ENCODE measurements at regions not wholly inside any gene's neighbourhood (a gene's known extent, or its start where the extent isn't known, plus 50 kb on each side); places are given as distances from the start of the nearest gene placed in this dataset.

GRCh38 chr1:112342558-112342957, 53.5 kb upstream of the CTTNBP2NL start:
- TF ChIP-seq CTCF (IDR thresholded peaks at IDR 0.05; ENCODE audit: low read length) (no peak), EZH2 (IDR thresholded peaks at IDR 0.05; ENCODE audit: borderline replicate concordance, low read length) (no peak)
